ENCODE measurements at regions not wholly inside any gene's neighbourhood (a gene's known extent, or its start where the extent isn't known, plus 50 kb on each side); places are given as distances from the start of the nearest gene placed in this dataset.

DNA sequence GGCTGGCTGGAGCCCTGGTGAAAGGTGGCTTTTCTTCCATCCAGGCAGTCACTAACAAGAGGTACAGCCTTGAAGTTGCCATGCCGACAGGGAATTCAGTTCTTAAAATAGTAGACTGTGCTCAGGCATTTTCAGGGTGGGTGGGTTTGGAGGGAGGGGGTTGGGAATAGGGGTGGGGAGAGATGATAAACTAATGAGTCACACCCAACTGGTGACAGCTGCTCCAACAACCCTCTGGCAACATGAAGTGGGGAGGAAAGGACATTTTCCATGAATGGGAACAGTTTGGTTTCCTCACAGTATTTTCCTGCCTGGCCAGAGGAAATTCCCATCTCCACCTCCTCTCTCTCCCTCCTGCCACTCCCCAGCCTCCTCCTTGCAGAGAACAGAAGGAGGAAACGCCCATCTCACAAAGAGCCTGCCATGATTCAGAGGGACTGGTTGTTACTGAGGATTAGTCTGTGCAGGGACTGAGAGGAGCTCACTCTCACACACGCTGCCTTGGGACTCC lies 113.0 kb upstream of the SLC1A4 start:
- TF ChIP-seq, protein P1, sequence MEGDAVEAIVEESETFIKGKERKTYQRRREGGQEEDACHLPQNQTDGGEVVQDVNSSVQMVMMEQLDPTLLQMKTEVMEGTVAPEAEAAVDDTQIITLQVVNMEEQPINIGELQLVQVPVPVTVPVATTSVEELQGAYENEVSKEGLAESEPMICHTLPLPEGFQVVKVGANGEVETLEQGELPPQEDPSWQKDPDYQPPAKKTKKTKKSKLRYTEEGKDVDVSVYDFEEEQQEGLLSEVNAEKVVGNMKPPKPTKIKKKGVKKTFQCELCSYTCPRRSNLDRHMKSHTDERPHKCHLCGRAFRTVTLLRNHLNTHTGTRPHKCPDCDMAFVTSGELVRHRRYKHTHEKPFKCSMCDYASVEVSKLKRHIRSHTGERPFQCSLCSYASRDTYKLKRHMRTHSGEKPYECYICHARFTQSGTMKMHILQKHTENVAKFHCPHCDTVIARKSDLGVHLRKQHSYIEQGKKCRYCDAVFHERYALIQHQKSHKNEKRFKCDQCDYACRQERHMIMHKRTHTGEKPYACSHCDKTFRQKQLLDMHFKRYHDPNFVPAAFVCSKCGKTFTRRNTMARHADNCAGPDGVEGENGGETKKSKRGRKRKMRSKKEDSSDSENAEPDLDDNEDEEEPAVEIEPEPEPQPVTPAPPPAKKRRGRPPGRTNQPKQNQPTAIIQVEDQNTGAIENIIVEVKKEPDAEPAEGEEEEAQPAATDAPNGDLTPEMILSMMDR (conservative IDR thresholded peaks at IDR 0.05; ENCODE audit: low read depth, low read length) = no peak
- no peak for TF ChIP-seq POLR2A (IDR thresholded peaks at IDR 0.05; ENCODE audit: low read depth, low read length)

All from IMR-90 (cell line).